ENCODE measurements at regions not wholly inside any gene's neighbourhood (a gene's known extent, or its start where the extent isn't known, plus 50 kb on each side); places are given as distances from the start of the nearest gene placed in this dataset.

- TF ChIP-seq, protein P1, sequence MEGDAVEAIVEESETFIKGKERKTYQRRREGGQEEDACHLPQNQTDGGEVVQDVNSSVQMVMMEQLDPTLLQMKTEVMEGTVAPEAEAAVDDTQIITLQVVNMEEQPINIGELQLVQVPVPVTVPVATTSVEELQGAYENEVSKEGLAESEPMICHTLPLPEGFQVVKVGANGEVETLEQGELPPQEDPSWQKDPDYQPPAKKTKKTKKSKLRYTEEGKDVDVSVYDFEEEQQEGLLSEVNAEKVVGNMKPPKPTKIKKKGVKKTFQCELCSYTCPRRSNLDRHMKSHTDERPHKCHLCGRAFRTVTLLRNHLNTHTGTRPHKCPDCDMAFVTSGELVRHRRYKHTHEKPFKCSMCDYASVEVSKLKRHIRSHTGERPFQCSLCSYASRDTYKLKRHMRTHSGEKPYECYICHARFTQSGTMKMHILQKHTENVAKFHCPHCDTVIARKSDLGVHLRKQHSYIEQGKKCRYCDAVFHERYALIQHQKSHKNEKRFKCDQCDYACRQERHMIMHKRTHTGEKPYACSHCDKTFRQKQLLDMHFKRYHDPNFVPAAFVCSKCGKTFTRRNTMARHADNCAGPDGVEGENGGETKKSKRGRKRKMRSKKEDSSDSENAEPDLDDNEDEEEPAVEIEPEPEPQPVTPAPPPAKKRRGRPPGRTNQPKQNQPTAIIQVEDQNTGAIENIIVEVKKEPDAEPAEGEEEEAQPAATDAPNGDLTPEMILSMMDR (IDR thresholded peaks at IDR 0.05), result no peak
- no peak for TF ChIP-seq POLR2A (IDR thresholded peaks at IDR 0.05)
Measured at GRCh38 chr13:85582890-85583289, 216.3 kb downstream of the SLITRK6 start.
